HCT116 (cell line): ENCODE measurements at regions not wholly inside any gene's neighbourhood (a gene's known extent, or its start where the extent isn't known, plus 50 kb on each side); places are given as distances from the start of the nearest gene placed in this dataset.

ENCODE experiments used
- ATAC-seq: fragments of 200-7000 bp; cut with Tn5 transposase; 2 replicates; pipeline ENCODE4 v1.9.1; 2020; ENCODE audit warnings: mild to moderate bottlenecking, moderate library complexity
- BruUV-seq: library from RNA; stranded (reverse); fragments of 400-500 nt; replicated peaks from 2 replicates; lab custom pipeline; 2021; lab: Mats Ljungman, UMichigan
- CTCF ChIA-PET: fragments of 300-600 bp; sonication (Branson Sonifier 250); formaldehyde crosslinking; loops from one replicate; lab custom pipeline; 2021; ENCODE audit warnings: antibody characterized with exemption; lab: Charles Lee
- POLR2A ChIA-PET: fragments of 300-600, 350-600 bp; sonication (Branson Sonifier 250); formaldehyde crosslinking; loops from one replicate; lab custom pipeline; 2021; ENCODE audit warnings: antibody characterized with exemption; lab: Charles Lee
- RAD21 ChIA-PET, 2 experiments: fragments of 300-600 bp; sonication (Branson Sonifier 250); formaldehyde crosslinking; loops; one replicate each; lab custom pipeline; 2023; ENCODE audit warnings: low total read pairs in 2 of 2; ENCODE audit not compliant: uncharacterized antibody in 2 of 2, unreplicated experiment in 2 of 2, low non-redundant PET in 1 of 2; lab: Charles Lee
- DNase-seq: peaks from one replicate; pipeline ENCODE4 v3.0.0-alpha.2; 2010; ENCODE audit warnings: low read depth, low spot score
- H2AFZ ChIP-seq: fragments of 200-600 bp; shearing (Covaris generic), sonication (generic); 2 replicates; pipeline ENCODE4 v1.6.1; 2017; ENCODE audit warnings: low read depth, mixed run types, mixed read lengths, antibody characterized with exemption, low read length; ENCODE audit not compliant: poor library complexity, severe bottlenecking
- H3K27ac ChIP-seq: 2 replicates; pipeline ENCODE4 v1.5.1; 2012; ENCODE audit warnings: low read depth, low read length
- H3K27me3 ChIP-seq: fragments of 200-600 bp; sonication (generic); 2 replicates; pipeline ENCODE4 v1.6.1; 2016; ENCODE audit warnings: mixed run types, low read length, mixed read lengths; ENCODE audit not compliant: insufficient read depth
- H3K36me3 ChIP-seq, 2 experiments: fragments of 200-500 bp in 1 of 2; fragments of 200-600 bp in 1 of 2; sonication (Bioruptor generic) in 1 of 2; sonication (generic) in 1 of 2; 2 replicates each; pipeline versions ENCODE4 v1.5.1 to v1.6.1; 2014 to 2016; ENCODE audit warnings: low read length in 2 of 2, inconsistent platforms in 1 of 2, mixed read lengths in 1 of 2, mixed run types in 1 of 2; ENCODE audit not compliant: insufficient read depth in 2 of 2, control insufficient read depth in 1 of 2
- H3K4me1 ChIP-seq, 2 experiments: fragments of 200-600 bp in 1 of 2; sonication (generic) in 1 of 2; 2 replicates each; pipeline versions ENCODE4 v1.5.1 to v1.6.1; 2012 to 2017; ENCODE audit warnings: low read length in 2 of 2, inconsistent platforms in 1 of 2, mild to moderate bottlenecking in 1 of 2, mixed read lengths in 1 of 2, mixed run types in 1 of 2, moderate library complexity in 1 of 2; ENCODE audit not compliant: insufficient read depth in 2 of 2, control insufficient read depth in 1 of 2
- H3K4me2 ChIP-seq: fragments of 200-600 bp; sonication (generic); 2 replicates; pipeline ENCODE4 v1.6.1; 2017; ENCODE audit warnings: mixed run types, low read length, mixed read lengths
- H3K4me3 ChIP-seq, 2 experiments: fragments of 200-600 bp in 1 of 2; sonication (generic) in 1 of 2; replicated peaks in 1 of 2; 2 replicates each; pipeline ENCODE4 v1.5.1; 2011 to 2016; ENCODE audit warnings: low read length in 2 of 2, control low read depth in 1 of 2, low read depth in 1 of 2, mild to moderate bottlenecking in 1 of 2, mixed read lengths in 1 of 2, mixed run types in 1 of 2
- H3K79me2 ChIP-seq: fragments of 200-600 bp; sonication (generic); 2 replicates; pipeline ENCODE4 v1.6.1; 2017; ENCODE audit warnings: mild to moderate bottlenecking, mixed run types, low read length, moderate library complexity, mixed read lengths; ENCODE audit not compliant: insufficient read depth
- H3K9ac ChIP-seq: fragments of 200-600 bp; sonication (generic); 2 replicates; pipeline ENCODE4 v1.6.1; 2016; ENCODE audit warnings: low read length, mixed read lengths
- H3K9me2 ChIP-seq: fragments of 200-600 bp; sonication (generic), shearing (Covaris generic); 2 replicates; pipeline ENCODE4 v1.6.1; 2017; ENCODE audit warnings: mixed run types, mild to moderate bottlenecking, moderate library complexity; ENCODE audit not compliant: insufficient read depth
- H3K9me3 ChIP-seq, 2 experiments: fragments of 200-500 bp in 1 of 2; fragments of 200-600 bp in 1 of 2; sonication (Bioruptor generic) in 1 of 2; sonication (generic) in 1 of 2; 2 replicates each; pipeline ENCODE4 v1.6.1; 2014 to 2017; ENCODE audit warnings: low read length in 2 of 2, mixed read lengths in 2 of 2, inconsistent platforms in 1 of 2, low read depth in 1 of 2, mild to moderate bottlenecking in 1 of 2, mixed run types in 1 of 2, moderate library complexity in 1 of 2; ENCODE audit not compliant: control insufficient read depth in 1 of 2, insufficient read depth in 1 of 2
- H4K20me1 ChIP-seq: fragments of 200-600 bp; sonication (generic), shearing (Covaris generic); 2 replicates; pipeline ENCODE4 v1.6.1; 2017; ENCODE audit warnings: mixed run types, mild to moderate bottlenecking, moderate library complexity; ENCODE audit not compliant: insufficient read depth
- CBX3 ChIP-seq: IDR thresholded peaks from 2 replicates; pipeline ENCODE4 v1.6.1; 2012; ENCODE audit warnings: low read depth
- EGR1 ChIP-seq: IDR thresholded peaks from 2 replicates; pipeline ENCODE4 v1.6.1; 2012; ENCODE audit warnings: low read depth
- ELF1 ChIP-seq: IDR thresholded peaks from 2 replicates; pipeline ENCODE4 v1.6.1; 2012; ENCODE audit warnings: low read depth, borderline replicate concordance
- EZH2phosphoT487 ChIP-seq: fragments of 200-600 bp; IDR thresholded peaks from 2 replicates; pipeline ENCODE4 v1.6.1; 2018; ENCODE audit warnings: antibody characterized with exemption, borderline replicate concordance
- FOSL1 ChIP-seq: IDR thresholded peaks from 2 replicates; pipeline ENCODE4 v1.6.1; 2012; ENCODE audit warnings: low read depth
- JUND ChIP-seq: IDR thresholded peaks from 2 replicates; pipeline ENCODE4 v1.6.1; 2012
- POLR2A ChIP-seq: IDR thresholded peaks from 2 replicates; pipeline ENCODE4 v1.7.0; 2011; ENCODE audit warnings: borderline replicate concordance; ENCODE audit not compliant: insufficient read depth, insufficient read length; ENCODE audit errors: extremely low read depth
- POLR2AphosphoS5 ChIP-seq: IDR thresholded peaks from 2 replicates; pipeline ENCODE4 v1.6.1; 2011; ENCODE audit warnings: mild to moderate bottlenecking, low read depth, low read length, moderate library complexity
- RAD21 ChIP-seq: IDR thresholded peaks from 2 replicates; pipeline ENCODE4 v1.6.1; 2012; ENCODE audit warnings: low read depth, mild to moderate bottlenecking
- SIN3A ChIP-seq: IDR thresholded peaks from 2 replicates; pipeline ENCODE4 v1.6.1; 2012; ENCODE audit warnings: low read depth
- SP1 ChIP-seq: IDR thresholded peaks from 2 replicates; pipeline ENCODE4 v1.6.1; 2012; ENCODE audit warnings: low read depth
- SRF ChIP-seq: IDR thresholded peaks from 2 replicates; pipeline ENCODE4 v1.6.1; 2012; ENCODE audit warnings: low read depth
- TCF7L2 ChIP-seq: IDR thresholded peaks from 2 replicates; pipeline ENCODE4 v1.7.0; 2011; ENCODE audit warnings: borderline replicate concordance, inconsistent platforms; ENCODE audit not compliant: insufficient read depth, insufficient read length; ENCODE audit errors: extremely low read depth
- YY1 ChIP-seq: IDR thresholded peaks from 2 replicates; pipeline ENCODE4 v1.6.1; 2011; ENCODE audit warnings: low read length, low read depth, moderate library complexity, mild to moderate bottlenecking; ENCODE audit not compliant: insufficient replicate concordance; ENCODE audit errors: extremely low read depth
- ZFX ChIP-seq: fragments of 450-650 bp; IDR thresholded peaks from 2 replicates; pipeline ENCODE4 v1.6.1; 2017
- ZNF274 ChIP-seq: fragments of 200-500 bp; sonication (Bioruptor generic); IDR thresholded peaks from 2 replicates; pipeline ENCODE4 v1.6.1; 2014; ENCODE audit warnings: mild to moderate bottlenecking, low read depth, low read length, inconsistent platforms
- intact Hi-C: fragments of 100-400 bp; cut with micrococcal nuclease; formaldehyde crosslinking; loops from 2 replicates; pipeline ENCODE4 v1.10.0; 2022
- TF ChIP-seq, protein P1 (sequence below): IDR thresholded peaks from 2 replicates; pipeline ENCODE4 v1.6.1; 2011; ENCODE audit warnings: mild to moderate bottlenecking, low read length, moderate library complexity; ENCODE audit not compliant: insufficient replicate concordance; ENCODE audit errors: extremely low read depth
- TF ChIP-seq, protein P2 (sequence below), 3 experiments: fragments of 200-600 bp in 1 of 3; sonication (generic) in 1 of 3; IDR thresholded peaks in 2 of 3; conservative IDR thresholded peaks in 1 of 3; 2 replicates each; pipeline ENCODE4 v1.5.1; 2012 to 2017; ENCODE audit warnings: low read depth in 2 of 3, low read length in 2 of 3, antibody characterized with exemption in 1 of 3, borderline replicate concordance in 1 of 3, control low read depth in 1 of 3, mild to moderate bottlenecking in 1 of 3, mixed read lengths in 1 of 3, mixed run types in 1 of 3, moderate library complexity in 1 of 3; ENCODE audit not compliant: insufficient read depth in 1 of 3

DNA sequence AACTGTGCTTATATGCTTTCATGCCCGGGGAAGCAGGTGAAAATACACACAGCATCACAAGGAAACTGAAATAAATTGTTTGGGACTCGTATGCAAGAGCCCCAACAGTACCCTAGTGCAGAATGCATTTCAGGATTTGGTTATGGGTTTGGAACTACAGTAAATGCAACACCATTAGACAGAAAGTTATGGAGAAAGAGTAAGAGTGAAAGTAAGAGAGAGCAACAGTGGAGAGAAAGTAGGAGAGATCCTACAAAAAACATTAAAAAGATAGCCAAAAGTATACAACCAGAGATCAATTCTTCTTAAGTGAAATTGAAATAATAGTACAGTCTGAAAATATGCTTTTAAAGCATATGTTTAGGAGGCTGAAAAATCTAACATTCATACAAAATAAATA lies 231.1 kb downstream of the TFEC start:
- DNase-seq = no peak
- Histone ChIP-seq H3K9me3 (no peaks in the 10 kb centered on the region), H3K4me2 (no peak overlapping the region), H3K36me3 (no peaks in the 10 kb centered on the region), H4K20me1 (no peaks in the 10 kb centered on the region), H3K9me2 (no peaks in the 10 kb centered on the region), H3K4me3 (no peak overlapping the region), H3K27me3 (no peaks in the 10 kb centered on the region), H2AFZ (no peak overlapping the region)
- ATAC-seq = no peak
- RAD21 ChIA-PET = no interaction called here
- intact Hi-C loops = no loop called here
- no peak for TF ChIP-seq YY1
- TF ChIP-seq SRF = no peak
- no peak for TF ChIP-seq FOSL1
- TF ChIP-seq CBX3 = no peak
- TF ChIP-seq, all 23 proteins: peak for 0
- BruUV-seq = no TSS peak
- Histone ChIP-seq H3K79me2 (no peaks in the 10 kb centered on the region), H3K9ac (no peak overlapping the region), H3K4me1 (no peaks in the 10 kb centered on the region), H3K27ac (no peak overlapping the region)
- POLR2A ChIA-PET = no interaction called here
- CTCF ChIA-PET = no interaction called here

DNA sequence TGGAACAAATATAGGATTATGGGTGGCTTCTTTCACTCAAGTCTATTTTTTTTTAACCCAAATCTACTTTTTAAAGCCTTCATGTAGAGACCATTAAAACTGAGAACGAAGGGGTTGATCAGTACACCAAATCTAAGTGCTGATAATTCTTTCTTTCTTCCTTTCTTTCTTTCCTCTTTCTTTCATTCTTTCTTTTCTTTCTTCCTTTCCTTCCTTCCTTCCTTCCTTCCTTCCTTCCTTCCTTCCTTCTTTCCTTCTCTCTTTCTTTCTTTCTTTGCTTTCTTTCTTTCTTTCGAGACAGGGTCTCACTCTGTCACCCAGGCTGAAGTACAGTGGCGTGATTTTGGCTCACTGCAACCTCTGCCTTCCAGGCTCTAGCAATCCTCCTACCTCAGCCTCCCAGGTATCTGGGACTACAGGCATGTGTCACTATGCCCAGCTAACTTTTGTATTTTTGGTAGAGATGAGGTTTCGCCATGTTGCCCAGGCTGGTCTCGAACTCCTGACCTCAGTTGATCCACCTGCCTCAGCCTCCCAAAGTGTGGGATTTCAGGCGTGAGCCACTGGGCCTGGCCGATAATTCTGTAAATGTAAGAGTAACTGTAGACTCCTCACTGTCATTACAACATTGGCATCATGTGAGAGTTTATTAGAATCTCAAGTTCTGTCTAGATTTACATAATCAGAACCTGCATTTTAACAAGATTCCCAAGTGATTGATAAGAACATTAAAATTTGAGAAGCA lies 236.4 kb downstream of the TFEC start:
- no peaks in the 10 kb centered on the region for H3K79me2 ChIP-seq
- TF ChIP-seq YY1 (no peak), TCF7L2 (no peak), EZH2phosphoT487 (no peak), JUND (no peak), POLR2AphosphoS5 (no peak), EGR1 (no peak), ZNF274 (no peak), SIN3A (no peak), SP1 (no peak), ZFX (no peak), RAD21 (no peak), POLR2A (no peak), ELF1 (no peak)
- TF ChIP-seq, protein P1, sequence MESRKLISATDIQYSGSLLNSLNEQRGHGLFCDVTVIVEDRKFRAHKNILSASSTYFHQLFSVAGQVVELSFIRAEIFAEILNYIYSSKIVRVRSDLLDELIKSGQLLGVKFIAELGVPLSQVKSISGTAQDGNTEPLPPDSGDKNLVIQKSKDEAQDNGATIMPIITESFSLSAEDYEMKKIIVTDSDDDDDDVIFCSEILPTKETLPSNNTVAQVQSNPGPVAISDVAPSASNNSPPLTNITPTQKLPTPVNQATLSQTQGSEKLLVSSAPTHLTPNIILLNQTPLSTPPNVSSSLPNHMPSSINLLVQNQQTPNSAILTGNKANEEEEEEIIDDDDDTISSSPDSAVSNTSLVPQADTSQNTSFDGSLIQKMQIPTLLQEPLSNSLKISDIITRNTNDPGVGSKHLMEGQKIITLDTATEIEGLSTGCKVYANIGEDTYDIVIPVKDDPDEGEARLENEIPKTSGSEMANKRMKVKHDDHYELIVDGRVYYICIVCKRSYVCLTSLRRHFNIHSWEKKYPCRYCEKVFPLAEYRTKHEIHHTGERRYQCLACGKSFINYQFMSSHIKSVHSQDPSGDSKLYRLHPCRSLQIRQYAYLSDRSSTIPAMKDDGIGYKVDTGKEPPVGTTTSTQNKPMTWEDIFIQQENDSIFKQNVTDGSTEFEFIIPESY = no peak
- TF ChIP-seq, protein P2, sequence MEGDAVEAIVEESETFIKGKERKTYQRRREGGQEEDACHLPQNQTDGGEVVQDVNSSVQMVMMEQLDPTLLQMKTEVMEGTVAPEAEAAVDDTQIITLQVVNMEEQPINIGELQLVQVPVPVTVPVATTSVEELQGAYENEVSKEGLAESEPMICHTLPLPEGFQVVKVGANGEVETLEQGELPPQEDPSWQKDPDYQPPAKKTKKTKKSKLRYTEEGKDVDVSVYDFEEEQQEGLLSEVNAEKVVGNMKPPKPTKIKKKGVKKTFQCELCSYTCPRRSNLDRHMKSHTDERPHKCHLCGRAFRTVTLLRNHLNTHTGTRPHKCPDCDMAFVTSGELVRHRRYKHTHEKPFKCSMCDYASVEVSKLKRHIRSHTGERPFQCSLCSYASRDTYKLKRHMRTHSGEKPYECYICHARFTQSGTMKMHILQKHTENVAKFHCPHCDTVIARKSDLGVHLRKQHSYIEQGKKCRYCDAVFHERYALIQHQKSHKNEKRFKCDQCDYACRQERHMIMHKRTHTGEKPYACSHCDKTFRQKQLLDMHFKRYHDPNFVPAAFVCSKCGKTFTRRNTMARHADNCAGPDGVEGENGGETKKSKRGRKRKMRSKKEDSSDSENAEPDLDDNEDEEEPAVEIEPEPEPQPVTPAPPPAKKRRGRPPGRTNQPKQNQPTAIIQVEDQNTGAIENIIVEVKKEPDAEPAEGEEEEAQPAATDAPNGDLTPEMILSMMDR (IDR thresholded peaks at IDR 0.05 in 2 of 3, conservative IDR thresholded peaks at IDR 0.05 in 1 of 3; ENCODE audit: borderline replicate concordance in 1 of 3, insufficient read depth in 1 of 3, low read depth in 2 of 3, low read length in 2 of 3) = no peak

More for the DNA sequence above, 236.4 kb downstream of the TFEC start:
- Histone ChIP-seq H3K9me2 (no peaks in the 10 kb centered on the region), H2AFZ (no peak overlapping the region), H3K27ac (no peak overlapping the region), H3K36me3 (no peaks in the 10 kb centered on the region), H3K9me3 (no peaks in the 10 kb centered on the region), H3K27me3 (no peaks in the 10 kb centered on the region), H3K9ac (no peak overlapping the region), H3K4me1 (no peaks in the 10 kb centered on the region), H3K4me2 (no peak overlapping the region), H3K4me3 (no peak overlapping the region), H4K20me1 (no peaks in the 10 kb centered on the region)
- no peak for DNase-seq
- no TSS peak for BruUV-seq
- no peak for ATAC-seq
- ChIA-PET RAD21 (no interaction called here), POLR2A (no interaction called here), CTCF (no interaction called here)
- intact Hi-C loops = no loop called here
